Vagina (tissue), 2 donors: ENCODE measurements at regions not wholly inside any gene's neighbourhood (a gene's known extent, or its start where the extent isn't known, plus 50 kb on each side); places are given as distances from the start of the nearest gene placed in this dataset.

Experiments
- CTCF ChIP-seq, 3 experiments: fragments of 450-650 bp in 2 of 3; fragments of 200-600 bp in 1 of 3; sonication (generic) in 1 of 3; IDR thresholded peaks; one replicate each; pipeline ENCODE4 v1.5.1; 2017 to 2019; ENCODE audit warnings: antibody characterized with exemption in 3 of 3, mild to moderate bottlenecking in 2 of 3, moderate library complexity in 2 of 3
- POLR2AphosphoS5 ChIP-seq, 2 donors: sonication (generic); formaldehyde crosslinking; IDR thresholded peaks; one replicate each; pipeline ENCODE4 v1.9.0; 2017; ENCODE audit warnings: antibody characterized with exemption in 2 of 2, mild to moderate bottlenecking in 2 of 2, low read depth in 1 of 2; ENCODE audit not compliant: insufficient read depth in 1 of 2

- no peak for TF ChIP-seq POLR2AphosphoS5 (IDR thresholded peaks at IDR 0.05; ENCODE audit: insufficient read depth in 1 of 2, low read depth in 1 of 2)
- TF ChIP-seq CTCF (IDR thresholded peaks at IDR 0.05) = no peak
These were observed 73.5 kb upstream of the VCAM1 start for GRCh38 chr1:100646001-100646400.
